Activated naive CD4-positive, alpha-beta T cell treated with anti-CD3 and anti-CD28 coated beads, Interleukin-2, amount 50 U/mL, for 24 hours (primary cell): ENCODE measurements at regions not wholly inside any gene's neighbourhood (a gene's known extent, or its start where the extent isn't known, plus 50 kb on each side); places are given as distances from the start of the nearest gene placed in this dataset.

Experiments used
- H3K27ac Mint-ChIP-seq: one replicate; pipeline ENCODE4 v1.8.0; 2021; ENCODE audit warnings: mild to moderate bottlenecking, mixed read lengths
- H3K27me3 Mint-ChIP-seq: one replicate; pipeline ENCODE4 v1.8.0; 2021; ENCODE audit warnings: mixed read lengths
- H3K36me3 Mint-ChIP-seq: one replicate; pipeline ENCODE4 v1.8.0; 2021; ENCODE audit warnings: mixed read lengths
- H3K4me1 Mint-ChIP-seq: one replicate; pipeline ENCODE4 v1.8.0; 2021; ENCODE audit warnings: mixed read lengths
- H3K4me3 Mint-ChIP-seq: one replicate; pipeline ENCODE4 v1.8.0; 2021; ENCODE audit warnings: mild to moderate bottlenecking, mixed read lengths
- H3K9me3 Mint-ChIP-seq: one replicate; pipeline ENCODE4 v1.8.0; 2021; ENCODE audit warnings: mixed read lengths

DNA sequence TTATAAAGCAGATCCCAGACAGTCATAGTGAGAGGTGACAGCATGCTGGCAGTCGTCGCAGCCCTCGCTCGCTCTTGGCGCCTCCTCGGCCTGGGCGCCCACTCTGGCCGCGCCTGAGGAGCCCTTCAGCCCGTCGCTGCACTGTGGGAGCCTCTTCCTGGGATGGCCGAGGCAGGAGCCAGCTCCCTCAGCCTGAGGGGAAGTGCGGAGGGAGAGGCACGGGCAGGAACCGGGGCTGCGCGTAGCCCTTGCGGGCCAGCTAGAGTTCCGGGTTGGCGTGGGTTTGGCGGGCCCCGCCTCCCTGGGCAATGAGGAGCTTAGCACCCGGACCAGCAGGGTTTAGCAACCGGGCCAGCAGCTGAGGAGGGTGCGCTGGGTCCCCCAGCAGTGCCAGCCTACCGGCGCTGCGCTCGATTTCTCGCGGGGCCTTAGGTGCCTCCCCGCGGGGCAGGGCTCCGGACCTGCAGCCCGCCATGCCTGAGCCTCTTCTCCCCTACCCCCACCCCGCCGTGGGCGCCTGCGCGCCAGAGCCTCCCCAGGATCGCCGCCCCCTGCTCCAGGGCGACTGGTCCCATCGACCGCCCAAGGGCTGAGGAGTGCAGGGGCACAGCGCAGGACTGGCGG is 451.2 kb upstream of the DCN start:
- no peak overlapping the region for H3K27ac Mint-ChIP-seq

DNA sequence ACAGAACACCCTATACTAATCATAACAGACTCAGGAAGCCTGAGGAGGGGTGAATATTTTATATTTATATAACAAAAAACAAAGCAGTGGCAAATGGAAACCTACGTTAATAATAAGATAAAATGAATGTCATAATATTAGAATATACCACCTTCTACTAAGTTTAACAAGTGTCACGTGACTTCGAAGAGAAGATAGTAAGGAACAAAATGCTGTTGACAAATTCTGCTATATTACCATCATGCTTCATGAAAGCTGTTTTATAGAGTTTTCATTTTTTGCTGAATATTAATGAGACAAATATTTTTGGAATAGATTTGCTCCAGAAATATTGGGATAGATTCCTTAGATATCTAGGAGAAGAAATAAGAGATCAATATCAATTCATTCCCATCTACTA is 450.6 kb upstream of the DCN start:
- H3K4me3 Mint-ChIP-seq = no peak overlapping the region
- no peak overlapping the region for H3K27ac Mint-ChIP-seq
- no peaks in the 10 kb centered on the region for H3K4me1 Mint-ChIP-seq
- H3K36me3 Mint-ChIP-seq = no peaks in the 10 kb centered on the region
- no peaks in the 10 kb centered on the region for H3K9me3 Mint-ChIP-seq
- H3K27me3 Mint-ChIP-seq = no peaks in the 10 kb centered on the region

More for the DNA sequence above, 451.2 kb upstream of the DCN start:
- Mint-ChIP-seq H3K36me3 (no peaks in the 10 kb centered on the region), H3K4me3 (no peak overlapping the region), H3K4me1 (no peaks in the 10 kb centered on the region), H3K9me3 (no peaks in the 10 kb centered on the region), H3K27me3 (no peaks in the 10 kb centered on the region)

DNA sequence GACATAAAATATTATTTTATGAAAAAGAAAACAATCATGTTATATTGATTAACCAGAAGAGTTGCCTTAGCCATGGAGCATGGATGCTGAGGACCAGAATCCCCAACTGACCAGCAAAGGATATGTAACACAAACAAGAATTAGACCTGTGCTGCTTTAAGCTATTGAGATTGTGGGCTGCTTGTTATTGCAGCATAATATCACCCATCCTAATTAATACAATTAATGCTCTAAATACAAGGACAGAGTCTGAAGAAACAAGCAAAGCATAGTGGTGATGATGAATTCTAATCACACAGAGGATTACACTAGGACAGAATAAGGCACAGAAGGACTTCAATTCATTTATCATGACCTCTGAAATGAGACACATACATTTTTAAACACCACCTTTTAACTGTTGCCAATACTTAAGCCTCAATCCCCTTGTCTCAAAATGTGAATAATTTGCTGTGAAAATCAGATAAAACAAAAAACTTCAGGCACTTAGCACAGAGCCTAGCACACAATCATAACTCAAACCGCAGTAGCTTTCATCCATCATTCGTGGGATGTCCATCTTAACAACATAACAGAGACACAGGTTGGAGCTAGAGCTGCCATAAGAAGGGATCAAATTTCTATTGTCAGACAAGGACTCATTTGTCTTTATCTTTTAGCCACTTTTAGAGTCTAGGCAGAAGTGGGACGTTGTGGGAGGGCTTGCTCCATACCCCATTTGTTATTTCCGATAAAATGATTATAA is 449.6 kb upstream of the DCN start:
- Mint-ChIP-seq H3K27me3 (no peaks in the 10 kb centered on the region), H3K4me1 (no peaks in the 10 kb centered on the region), H3K27ac (no peak overlapping the region), H3K36me3 (peaks cover 2% of the 10 kb centered on the region), H3K4me3 (no peak overlapping the region), H3K9me3 (peaks cover 4% of the 10 kb centered on the region)

DNA sequence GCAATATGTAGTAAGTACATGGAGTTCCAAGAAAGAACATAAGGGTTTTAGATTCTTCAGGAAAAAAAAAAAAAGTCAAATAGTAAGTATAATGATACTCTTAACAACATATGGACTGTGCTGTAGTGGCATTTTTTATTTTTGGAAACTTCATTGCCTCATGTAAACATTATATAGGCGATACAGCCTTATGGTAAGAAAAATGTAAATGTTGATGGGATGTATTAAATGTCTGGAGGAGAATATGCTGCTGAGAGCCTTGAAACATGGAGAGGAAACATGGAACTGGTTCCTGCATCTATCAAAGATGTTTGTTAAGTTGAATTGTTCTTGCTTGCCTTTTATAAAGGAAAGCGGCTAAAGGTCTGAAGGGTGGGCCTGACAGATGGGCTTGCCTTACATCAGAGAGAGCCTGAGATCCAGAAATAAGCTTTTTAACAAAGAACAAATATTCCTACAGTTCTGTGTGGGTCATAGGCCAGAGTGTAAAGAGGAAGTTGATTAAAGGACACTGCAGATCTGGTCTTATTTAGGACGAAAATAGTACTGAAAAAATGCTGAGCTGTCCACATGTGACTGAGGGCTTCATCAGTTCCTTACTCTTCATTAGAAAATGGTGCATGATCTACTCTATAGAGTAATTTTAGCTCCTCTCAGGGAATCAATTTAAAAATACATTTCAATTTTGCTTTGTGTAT is 448.1 kb upstream of the DCN start:
- Mint-ChIP-seq H3K27me3 (no peaks in the 10 kb centered on the region), H3K36me3 (peaks cover 2% of the 10 kb centered on the region), H3K4me3 (no peak overlapping the region), H3K27ac (no peak overlapping the region), H3K9me3 (peaks cover 13% of the 10 kb centered on the region), H3K4me1 (no peaks in the 10 kb centered on the region)

DNA sequence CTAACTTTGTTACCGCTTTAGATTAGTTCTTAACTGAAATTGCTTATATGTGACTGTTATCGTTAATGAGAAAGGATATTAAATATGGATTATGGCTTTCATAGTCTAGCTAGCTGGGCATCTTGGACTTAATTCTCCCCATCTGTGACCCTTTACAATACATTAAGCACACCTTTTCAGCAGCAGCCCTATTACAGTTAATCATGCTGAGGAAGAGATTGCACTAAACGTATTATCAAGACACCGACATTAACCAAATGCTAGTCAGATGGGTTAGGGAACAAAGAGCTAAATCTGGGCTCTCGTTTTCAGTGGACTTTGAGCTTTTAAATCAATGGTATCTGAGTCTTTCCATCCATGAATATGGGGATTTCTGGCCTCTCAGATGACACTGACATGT is 447.5 kb upstream of the DCN start:
- Mint-ChIP-seq H3K9me3 (peaks cover 13% of the 10 kb centered on the region), H3K27ac (no peak overlapping the region), H3K36me3 (peaks cover 2% of the 10 kb centered on the region), H3K4me1 (no peaks in the 10 kb centered on the region), H3K27me3 (no peaks in the 10 kb centered on the region), H3K4me3 (no peak overlapping the region)

DNA sequence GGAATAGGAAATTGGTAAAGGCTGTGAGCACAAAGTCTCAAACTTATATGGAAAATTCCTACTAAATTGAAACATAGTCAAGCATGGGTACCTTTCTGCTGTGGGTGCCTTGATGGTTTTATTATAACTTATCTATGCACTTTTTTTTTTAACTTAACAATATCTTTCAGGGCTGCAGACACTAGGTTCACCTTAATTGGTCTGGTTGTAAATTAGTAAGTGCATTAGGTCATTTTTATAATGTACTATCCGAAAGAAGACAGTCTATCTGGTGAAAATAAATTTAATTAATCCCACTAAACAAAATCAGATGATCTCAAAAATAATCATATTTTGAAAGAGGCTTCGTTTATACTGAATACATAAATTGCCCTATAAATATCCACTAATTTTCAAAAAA is 446.8 kb upstream of the DCN start:
- peaks cover 2% of the 10 kb centered on the region for H3K36me3 Mint-ChIP-seq
- H3K27me3 Mint-ChIP-seq = no peaks in the 10 kb centered on the region
- no peak overlapping the region for H3K27ac Mint-ChIP-seq
- H3K4me3 Mint-ChIP-seq = no peak overlapping the region
- H3K9me3 Mint-ChIP-seq = peaks cover 13% of the 10 kb centered on the region
- no peaks in the 10 kb centered on the region for H3K4me1 Mint-ChIP-seq

DNA sequence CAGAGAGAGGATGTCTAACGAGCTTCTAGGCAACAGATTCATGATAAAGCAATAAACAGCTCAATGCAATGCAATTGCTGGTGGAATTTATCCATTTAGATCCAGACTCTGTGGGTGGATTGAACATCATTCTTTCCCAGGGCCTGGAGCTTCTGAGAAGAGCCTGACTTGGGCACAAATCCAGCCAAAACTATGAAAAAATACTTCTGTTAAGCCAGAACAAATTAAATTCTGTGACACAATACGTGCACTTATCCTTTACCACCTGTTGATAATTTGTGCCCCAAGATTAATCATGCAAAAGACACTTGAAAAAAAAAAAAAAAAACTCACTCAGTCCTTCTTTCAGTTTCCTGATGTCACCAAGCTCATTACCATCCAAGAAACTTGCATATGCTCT is 446.0 kb upstream of the DCN start:
- peaks cover 13% of the 10 kb centered on the region for H3K9me3 Mint-ChIP-seq

DNA sequence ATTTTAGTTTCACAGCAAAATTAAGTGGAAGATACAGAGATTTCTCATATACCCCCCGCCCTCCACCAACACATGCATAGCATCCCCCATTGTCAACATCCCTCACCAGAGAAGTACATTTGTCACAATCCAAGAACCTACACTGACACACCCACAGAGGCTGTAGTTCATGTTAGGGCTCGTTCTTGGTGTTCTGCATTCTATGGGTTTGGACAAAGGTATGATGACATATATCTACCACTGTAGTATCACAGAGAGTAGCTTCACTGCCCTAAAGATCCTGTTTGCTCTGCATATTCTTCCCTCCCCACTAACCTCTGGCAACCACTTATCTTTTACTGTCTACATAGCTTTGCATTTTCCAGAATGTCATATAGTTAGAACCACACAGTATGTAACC is 444.6 kb upstream of the DCN start:
- H3K27ac Mint-ChIP-seq = no peak overlapping the region
- H3K27me3 Mint-ChIP-seq = no peaks in the 10 kb centered on the region
- peaks cover 2% of the 10 kb centered on the region for H3K4me1 Mint-ChIP-seq
- H3K9me3 Mint-ChIP-seq = peaks cover 13% of the 10 kb centered on the region
- peaks cover 2% of the 10 kb centered on the region for H3K36me3 Mint-ChIP-seq
- H3K4me3 Mint-ChIP-seq = no peak overlapping the region

More for the DNA sequence above, 446.0 kb upstream of the DCN start:
- Mint-ChIP-seq H3K4me1 (no peaks in the 10 kb centered on the region), H3K27ac (no peak overlapping the region), H3K27me3 (no peaks in the 10 kb centered on the region), H3K36me3 (peaks cover 2% of the 10 kb centered on the region), H3K4me3 (no peak overlapping the region)

DNA sequence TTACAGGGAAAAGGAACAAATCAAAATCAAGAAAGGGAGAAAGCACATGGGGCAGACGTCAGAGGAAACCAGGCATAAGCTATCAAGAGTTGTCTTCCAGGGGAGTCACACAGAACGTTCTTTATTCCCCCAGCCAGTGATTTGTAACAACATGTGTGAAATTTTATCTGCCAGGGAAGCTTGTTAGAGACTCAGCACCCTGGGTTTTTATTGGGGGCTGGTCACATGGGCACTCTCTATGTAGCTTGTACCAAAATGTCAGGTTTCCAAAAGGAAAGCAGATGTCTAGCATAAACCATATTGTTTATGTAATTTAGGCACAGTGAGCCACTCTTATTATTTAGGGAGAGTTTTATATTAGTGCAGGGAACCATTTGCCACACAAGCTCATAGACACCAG is 440.4 kb upstream of the DCN start:
- no peak overlapping the region for H3K27ac Mint-ChIP-seq
- H3K36me3 Mint-ChIP-seq = peaks cover 2% of the 10 kb centered on the region
- peaks cover 12% of the 10 kb centered on the region for H3K4me1 Mint-ChIP-seq
- peaks cover 13% of the 10 kb centered on the region for H3K9me3 Mint-ChIP-seq
- no peak overlapping the region for H3K4me3 Mint-ChIP-seq
- no peaks in the 10 kb centered on the region for H3K27me3 Mint-ChIP-seq

DNA sequence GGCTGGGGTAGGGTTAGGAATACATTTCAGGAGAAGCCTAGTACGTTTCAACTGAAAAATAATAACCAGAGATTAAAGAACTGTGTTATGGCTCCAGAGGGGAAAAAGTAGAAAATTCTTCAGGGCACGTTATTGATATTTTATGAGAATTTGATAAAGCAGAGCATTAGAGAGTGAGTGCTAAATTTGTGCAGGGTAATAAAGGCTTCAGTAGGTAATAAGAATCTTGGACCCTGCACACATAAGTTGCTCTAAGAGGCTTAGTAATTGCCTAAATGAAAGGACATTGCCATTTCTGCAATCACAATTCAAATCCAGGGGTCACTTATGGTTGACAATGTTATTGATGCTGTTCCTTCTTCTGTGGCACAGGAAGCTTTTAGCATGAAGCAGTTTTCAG is 439.4 kb upstream of the DCN start:
- Mint-ChIP-seq H3K27ac (no peak overlapping the region), H3K4me1 (peaks cover 14% of the 10 kb centered on the region), H3K9me3 (peaks cover 7% of the 10 kb centered on the region), H3K36me3 (no peaks in the 10 kb centered on the region), H3K27me3 (no peaks in the 10 kb centered on the region), H3K4me3 (no peak overlapping the region)

DNA sequence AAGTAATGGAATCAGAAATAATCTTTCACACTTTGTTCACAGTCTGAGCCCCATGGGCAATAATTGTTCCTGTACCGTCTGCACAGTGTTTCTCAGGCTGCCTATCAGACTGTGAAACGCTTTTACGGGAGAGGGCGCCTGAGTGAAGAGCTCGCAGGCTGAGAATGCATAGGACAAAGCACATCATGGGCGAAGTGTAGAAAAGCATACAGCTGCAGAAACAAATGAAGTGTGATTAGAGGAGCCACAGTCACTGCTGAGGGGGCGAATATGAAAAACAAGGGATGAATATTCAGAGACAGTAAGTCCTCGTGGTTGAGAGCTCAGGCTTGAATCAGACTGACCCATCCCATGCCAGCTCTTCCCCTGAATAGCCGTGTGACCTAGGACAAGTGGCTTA is 438.4 kb upstream of the DCN start:
- Mint-ChIP-seq H3K27me3 (no peaks in the 10 kb centered on the region), H3K27ac (peak overlapping the region; percentile 60), H3K9me3 (peaks cover 1% of the 10 kb centered on the region), H3K36me3 (no peaks in the 10 kb centered on the region), H3K4me1 (peaks cover 14% of the 10 kb centered on the region), H3K4me3 (no peak overlapping the region)

DNA sequence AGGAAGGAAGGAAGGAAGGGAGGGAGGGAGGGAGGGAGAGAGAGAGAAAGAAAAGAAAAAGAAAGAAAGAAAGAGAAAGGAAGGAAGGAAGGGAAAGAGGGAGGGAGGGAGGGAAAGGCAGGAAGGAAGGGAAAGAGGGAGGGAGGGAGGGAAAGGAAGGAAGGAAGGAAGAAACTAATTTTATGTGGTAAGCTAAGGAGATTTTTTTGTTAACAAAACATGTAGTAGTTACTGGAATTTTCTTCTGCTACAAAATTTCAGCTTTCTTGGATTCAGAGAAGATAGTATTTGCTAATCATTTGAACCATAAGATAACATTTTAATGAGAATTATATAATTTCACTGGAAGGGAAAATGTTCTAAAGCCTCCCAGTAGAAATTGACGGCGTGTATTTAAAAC is 437.8 kb upstream of the DCN start:
- peaks cover 14% of the 10 kb centered on the region for H3K4me1 Mint-ChIP-seq
- H3K27me3 Mint-ChIP-seq = no peaks in the 10 kb centered on the region
- no peak overlapping the region for H3K27ac Mint-ChIP-seq
- H3K4me3 Mint-ChIP-seq = no peak overlapping the region
- H3K9me3 Mint-ChIP-seq = no peaks in the 10 kb centered on the region
- H3K36me3 Mint-ChIP-seq = no peaks in the 10 kb centered on the region

DNA sequence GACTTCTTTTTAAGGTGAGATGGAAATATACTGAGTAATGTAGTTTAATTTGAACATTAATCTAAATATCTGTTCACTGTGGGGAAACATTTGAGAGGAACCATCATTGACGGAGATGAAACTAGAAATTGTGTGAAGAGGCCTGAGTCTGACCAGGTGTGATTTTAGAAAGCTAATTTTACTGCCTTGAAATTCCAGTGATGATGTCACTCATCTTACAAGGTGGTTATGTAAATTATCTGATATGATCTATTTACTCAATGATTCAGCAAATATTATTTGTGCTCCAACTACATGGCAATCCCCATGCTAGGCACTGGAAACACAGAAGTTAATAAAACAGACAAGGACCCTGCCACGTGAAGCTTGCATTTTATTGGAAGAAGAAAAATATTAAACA is 435.7 kb upstream of the DCN start:
- no peak overlapping the region for H3K4me3 Mint-ChIP-seq
- H3K27ac Mint-ChIP-seq = no peak overlapping the region
- H3K27me3 Mint-ChIP-seq = no peaks in the 10 kb centered on the region
- no peaks in the 10 kb centered on the region for H3K36me3 Mint-ChIP-seq
- peaks cover 14% of the 10 kb centered on the region for H3K4me1 Mint-ChIP-seq
- no peaks in the 10 kb centered on the region for H3K9me3 Mint-ChIP-seq

DNA sequence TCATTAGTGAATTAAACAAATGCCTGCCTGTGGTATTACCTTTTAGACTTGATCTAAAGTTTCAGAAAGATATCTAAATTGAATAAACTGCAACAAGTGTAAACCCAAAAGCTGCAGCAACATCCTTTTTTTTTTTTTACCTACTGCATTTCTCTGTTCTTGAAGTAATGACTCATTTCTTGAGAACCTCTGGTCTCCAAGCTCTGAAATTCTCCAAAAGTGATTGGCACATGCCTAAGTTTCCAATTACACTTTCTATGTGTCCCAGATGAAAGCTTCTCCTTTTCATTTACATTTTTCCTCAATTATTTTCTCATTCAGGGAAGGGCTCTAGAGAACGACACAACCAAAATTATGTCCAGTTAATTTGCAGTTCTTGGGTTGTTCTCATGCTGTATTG is 435.2 kb upstream of the DCN start:
- no peak overlapping the region for H3K4me3 Mint-ChIP-seq
- no peaks in the 10 kb centered on the region for H3K27me3 Mint-ChIP-seq
- no peak overlapping the region for H3K27ac Mint-ChIP-seq
- peaks cover 14% of the 10 kb centered on the region for H3K4me1 Mint-ChIP-seq
- no peaks in the 10 kb centered on the region for H3K36me3 Mint-ChIP-seq
- no peaks in the 10 kb centered on the region for H3K9me3 Mint-ChIP-seq

DNA sequence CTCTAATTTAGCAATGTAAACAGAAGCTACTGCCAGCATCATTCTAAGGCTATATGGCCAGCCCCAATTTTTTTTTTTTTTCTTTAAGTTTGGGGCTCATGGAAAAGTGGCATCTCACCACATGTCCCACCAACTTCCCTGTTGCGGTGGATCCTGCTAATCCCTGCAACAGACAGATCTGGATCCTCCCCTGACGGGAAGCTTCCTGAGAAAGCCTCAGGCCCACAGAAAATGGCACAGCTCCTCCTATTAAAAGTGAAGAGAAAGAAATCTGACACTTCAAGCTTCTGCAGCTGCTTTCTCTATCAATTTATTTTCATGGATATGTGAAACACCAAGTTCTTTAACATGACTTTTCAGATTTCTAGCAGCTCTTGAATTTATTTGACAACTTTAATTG is 433.8 kb upstream of the DCN start:
- Mint-ChIP-seq H3K4me1 (peaks cover 7% of the 10 kb centered on the region), H3K36me3 (no peaks in the 10 kb centered on the region), H3K27ac (no peak overlapping the region), H3K9me3 (no peaks in the 10 kb centered on the region), H3K27me3 (no peaks in the 10 kb centered on the region), H3K4me3 (no peak overlapping the region)

DNA sequence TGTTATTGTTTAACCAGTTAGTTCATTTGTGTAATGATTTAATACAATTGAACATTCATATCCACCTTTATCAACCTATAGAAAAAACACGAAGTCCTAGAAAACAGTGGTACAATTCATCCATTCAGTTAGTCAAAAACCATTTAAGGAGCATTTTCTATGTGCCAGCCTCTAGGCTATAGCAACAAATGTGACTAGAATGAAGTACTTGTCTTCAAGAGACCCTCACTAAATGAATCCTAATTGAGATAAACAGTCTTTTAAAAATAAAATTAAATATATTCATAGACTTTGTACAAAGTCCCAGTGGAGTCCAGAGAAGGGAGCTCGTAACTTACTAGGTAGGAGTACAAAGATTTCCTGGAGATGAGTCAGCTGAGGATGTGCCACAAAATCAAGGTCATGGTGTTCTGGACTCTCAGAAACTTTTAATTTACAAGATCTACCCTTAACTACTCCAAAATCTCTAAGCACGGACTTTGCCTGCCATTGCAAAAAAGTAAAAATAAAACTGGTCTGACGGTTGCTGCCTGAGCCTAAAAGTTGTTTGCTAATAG is 430.7 kb upstream of the DCN start:
- H3K9me3 Mint-ChIP-seq = no peaks in the 10 kb centered on the region
- H3K4me3 Mint-ChIP-seq = no peak overlapping the region
- H3K27ac Mint-ChIP-seq = no peak overlapping the region
- no peaks in the 10 kb centered on the region for H3K36me3 Mint-ChIP-seq
- H3K4me1 Mint-ChIP-seq = peaks cover 20% of the 10 kb centered on the region
- H3K27me3 Mint-ChIP-seq = no peaks in the 10 kb centered on the region
